ENCODE measurements at regions not wholly inside any gene's neighbourhood (a gene's known extent, or its start where the extent isn't known, plus 50 kb on each side); places are given as distances from the start of the nearest gene placed in this dataset.
"Not testable (repeated sequence)": the region's sequence is repeated elsewhere in the genome, so short reads cannot be mapped to it uniquely, and the experiment has no call there.

- DNase-seq = no peak
Observed at GRCh38 chr3:10667901-10668476, 148.0 kb upstream of the SLC6A11 start.

GRCh38 chr3:10669490-10670048, 146.5 kb upstream of the SLC6A11 start:
- peak; percentile 15 for DNase-seq

GRCh38 chr3:10672422-10672821, 143.6 kb upstream of the SLC6A11 start:
- DNase-seq = no peak

GRCh38 chr3:10674578-10674977, 141.4 kb upstream of the SLC6A11 start:
- DNase-seq = no peak

- DNase-seq = no peak
Observed at GRCh38 chr3:10676905-10677304, 139.1 kb upstream of the SLC6A11 start.

- no peak for DNase-seq
Observed at GRCh38 chr3:10678796-10679376, 137.1 kb upstream of the SLC6A11 start.

GRCh38 chr3:10680796-10681195, 135.2 kb upstream of the SLC6A11 start:
- no peak for DNase-seq

- no peak for DNase-seq
Observed at GRCh38 chr3:10682692-10683091, 133.3 kb upstream of the SLC6A11 start.

GRCh38 chr3:10683106-10683505, 132.9 kb upstream of the SLC6A11 start:
- no peak for DNase-seq

- DNase-seq = no peak
Observed at GRCh38 chr3:10688126-10688525, 127.9 kb upstream of the SLC6A11 start.

- no peak for DNase-seq
Observed at GRCh38 chr3:10688548-10689172, 127.4 kb upstream of the SLC6A11 start.

- no peak for DNase-seq
Observed at GRCh38 chr3:10692039-10692622, 123.9 kb upstream of the SLC6A11 start.

GRCh38 chr3:10693457-10693856, 122.6 kb upstream of the SLC6A11 start:
- DNase-seq = no peak

- no peak for DNase-seq
Observed at GRCh38 chr3:10694179-10694578, 121.8 kb upstream of the SLC6A11 start.

GRCh38 chr3:10695186-10695585, 120.8 kb upstream of the SLC6A11 start:
- DNase-seq = not testable (repeated sequence)

- DNase-seq = peak; percentile 11
Observed at GRCh38 chr3:10695595-10696285, 120.3 kb upstream of the SLC6A11 start.

GRCh38 chr3:10697918-10698317, 118.1 kb upstream of the SLC6A11 start:
- no peak for DNase-seq

GRCh38 chr3:10700821-10701220, 115.2 kb upstream of the SLC6A11 start:
- no peak for DNase-seq

- DNase-seq = peak; percentile 37
Observed at GRCh38 chr3:10702961-10703740, 112.9 kb upstream of the SLC6A11 start.

- DNase-seq = peak; percentile 30
Observed at GRCh38 chr3:10703875-10704274, 112.2 kb upstream of the SLC6A11 start.

- no peak for DNase-seq
Observed at GRCh38 chr3:10706156-10706739, 109.8 kb upstream of the SLC6A11 start.
